Lung (tissue), 11 donors: ENCODE measurements at regions not wholly inside any gene's neighbourhood (a gene's known extent, or its start where the extent isn't known, plus 50 kb on each side); places are given as distances from the start of the nearest gene placed in this dataset.

Experiments
- ATAC-seq: fragments of 200-7000 bp; cut with Tn5 transposase; one replicate; pipeline ENCODE4 v1.9.1; 2020; ENCODE audit warnings: moderate number of reproducible peaks; ENCODE audit not compliant: insufficient read depth, low FRiP score
- DNase-seq, 3 donors: peaks; one replicate each; pipeline ENCODE4 v3.0.0-alpha.2; 2013 to 2017
- H3K27ac ChIP-seq, 2 donors: one replicate each; pipeline ENCODE4 v1.5.1; 2013; ENCODE audit warnings: mild to moderate bottlenecking in 2 of 2, moderate library complexity in 2 of 2, control low read depth in 1 of 2, inconsistent platforms in 1 of 2, low read depth in 1 of 2, low read length in 1 of 2
- H3K27me3 ChIP-seq, 3 donors: one replicate each; pipeline ENCODE4 v1.5.1; 2013; ENCODE audit warnings: low read length in 2 of 3; ENCODE audit not compliant: control insufficient read depth in 3 of 3, insufficient read depth in 3 of 3
- H3K36me3 ChIP-seq, 4 donors: one replicate each; pipeline ENCODE4 v1.5.1; 2013; ENCODE audit warnings: low read length in 4 of 4, mild to moderate bottlenecking in 1 of 4, moderate library complexity in 1 of 4; ENCODE audit not compliant: control insufficient read depth in 4 of 4, insufficient read depth in 4 of 4
- H3K4me1 ChIP-seq, 5 donors: one replicate each; pipeline ENCODE4 v1.5.1; 2013; ENCODE audit warnings: low read length in 5 of 5, mild to moderate bottlenecking in 2 of 5, moderate library complexity in 1 of 5; ENCODE audit not compliant: control insufficient read depth in 5 of 5, insufficient read depth in 5 of 5
- H3K4me3 ChIP-seq: one replicate; pipeline ENCODE4 v1.5.1; 2013; ENCODE audit warnings: mild to moderate bottlenecking, control low read depth, moderate library complexity
- H3K9ac ChIP-seq, 2 donors: one replicate each; pipeline ENCODE4 v1.5.1; 2013; ENCODE audit warnings: low read length in 2 of 2, control low read depth in 1 of 2; ENCODE audit not compliant: insufficient read depth in 1 of 2
- H3K9me3 ChIP-seq, 4 donors: one replicate each; pipeline ENCODE4 v1.5.1; 2013; ENCODE audit warnings: low read length in 3 of 4, mild to moderate bottlenecking in 1 of 4, moderate library complexity in 1 of 4; ENCODE audit not compliant: control insufficient read depth in 4 of 4, insufficient read depth in 3 of 4
- CTCF ChIP-seq: IDR thresholded peaks from 2 replicates; pipeline ENCODE4 v1.5.1; 2012; ENCODE audit warnings: mild to moderate bottlenecking; ENCODE audit errors: control extremely low read depth, extremely low read depth
- WGBS, 2 donors: extraction: QIAGEN DNeasy Blood & Tissue Kit; methylation state at CpG; one replicate each; pipeline ENCODE4 v1.1.7; 2013; 5-methylcytosine and 5-hydroxymethylcytosine counted together
- donor health status: control.
- donor health status: control.
- donor health status: Bipolar disorder and iron deficiency.
- donor health status: healthy.
- donor health status: DM: yes; HTN: yes; CAD: no.

- H3K4me1 ChIP-seq = peaks cover 0 to 5% (median 0%) of the 10 kb centered on the region in 5 donors
- no peaks in the 10 kb centered on the region for H3K36me3 ChIP-seq
- H3K4me3 ChIP-seq = no peak overlapping the region
- H3K9me3 ChIP-seq = no peaks in the 10 kb centered on the region
- H3K9ac ChIP-seq = no peak overlapping the region
- WGBS, 2 donors = 39 to 74% methylated on average over 2 of the region's 2 CpGs
- no peak for DNase-seq
- TF ChIP-seq CTCF = no peak
- H3K27me3 ChIP-seq = no peaks in the 10 kb centered on the region
- no peak for ATAC-seq
- no peak overlapping the region for H3K27ac ChIP-seq
Measured at GRCh38 chr7:138205614-138206150, 129.4 kb downstream of the AKR1D1 start.

- ATAC-seq = no peak
- 81 to 85% methylated on average over 3 of the region's 3 CpGs for WGBS, 2 donors
Measured at GRCh38 chr7:138207555-138207971, 131.3 kb downstream of the AKR1D1 start.

DNA sequence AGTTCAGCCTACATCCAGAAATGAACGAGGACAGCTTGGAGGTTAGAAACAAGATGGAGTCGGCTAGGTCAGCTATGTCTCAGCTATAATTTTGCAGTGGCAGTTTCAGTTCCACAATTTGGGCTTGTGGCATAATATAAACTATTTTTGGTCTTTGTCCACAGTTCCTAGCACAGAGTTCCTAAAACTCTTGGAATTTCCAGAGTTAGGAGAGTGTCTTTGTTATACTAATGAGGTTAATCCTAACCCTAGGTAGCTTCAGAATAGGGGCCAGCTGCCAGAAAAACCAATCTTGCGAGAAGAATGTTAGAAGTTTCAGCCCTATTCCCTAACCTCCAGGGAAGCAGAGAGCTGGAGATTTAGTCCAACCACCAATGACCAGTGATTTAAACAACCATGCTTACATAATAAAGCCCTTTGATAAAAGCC is 131.9 kb downstream of the AKR1D1 start:
- Histone ChIP-seq H3K27ac (no peak overlapping the region), H3K36me3 (no peaks in the 10 kb centered on the region), H3K9ac (no peak overlapping the region), H3K9me3 (no peaks in the 10 kb centered on the region), H3K27me3 (no peaks in the 10 kb centered on the region), H3K4me3 (no peak overlapping the region), H3K4me1 (peaks cover 0 to 5% (median 0%) of the 10 kb centered on the region in 5 donors)
- WGBS, 2 donors = 90% methylated on average over 3 of the region's 3 CpGs
- no peak for TF ChIP-seq CTCF
- ATAC-seq (no peak), DNase-seq (no peak)

More at GRCh38 chr7:138207555-138207971, 131.3 kb downstream of the AKR1D1 start:
- no peak for DNase-seq
- H3K36me3 ChIP-seq = no peaks in the 10 kb centered on the region
- no peak overlapping the region for H3K27ac ChIP-seq
- H3K4me3 ChIP-seq = no peak overlapping the region
- no peak overlapping the region for H3K9ac ChIP-seq
- H3K9me3 ChIP-seq = no peaks in the 10 kb centered on the region
- H3K4me1 ChIP-seq = peaks cover 0 to 5% (median 0%) of the 10 kb centered on the region in 5 donors
- H3K27me3 ChIP-seq = no peaks in the 10 kb centered on the region
- no peak for TF ChIP-seq CTCF

DNA sequence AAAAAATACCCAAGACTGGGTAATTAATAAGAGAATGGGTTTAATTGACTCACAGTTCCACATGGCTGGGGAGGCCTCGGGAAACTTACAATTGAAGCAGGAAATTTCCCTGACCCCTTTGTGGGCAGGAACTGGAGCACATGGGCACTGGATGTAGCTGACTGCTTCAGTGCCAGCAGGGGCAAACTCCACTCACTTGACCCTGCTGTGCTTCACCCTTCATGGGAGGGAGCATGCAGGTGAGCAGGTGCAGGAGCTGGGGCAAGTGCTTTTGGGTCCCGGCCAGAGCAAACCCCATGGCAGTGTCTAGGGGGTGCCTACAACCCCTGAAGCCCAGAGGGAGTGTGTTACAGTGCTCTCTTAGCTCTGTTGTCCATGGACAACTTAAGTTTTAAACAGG is 132.6 kb downstream of the AKR1D1 start:
- H3K4me1 ChIP-seq = peaks cover 0 to 5% (median 0%) of the 10 kb centered on the region in 5 donors
- no peaks in the 10 kb centered on the region for H3K36me3 ChIP-seq
- H3K9ac ChIP-seq = no peak overlapping the region
- no peak overlapping the region for H3K4me3 ChIP-seq
- ATAC-seq (no peak), DNase-seq (no peak)
- no peak overlapping the region for H3K27ac ChIP-seq
- no peak for TF ChIP-seq CTCF
- WGBS, 2 donors = 89 to 90% methylated on average over 2 of the region's 2 CpGs
- no peaks in the 10 kb centered on the region for H3K27me3 ChIP-seq
- no peaks in the 10 kb centered on the region for H3K9me3 ChIP-seq
